Glutamatergic neuron (in vitro differentiated cells): ENCODE measurements at regions not wholly inside any gene's neighbourhood (a gene's known extent, or its start where the extent isn't known, plus 50 kb on each side); places are given as distances from the start of the nearest gene placed in this dataset.

Source experiments
- DNase-seq: peaks from one replicate; pipeline ENCODE4 v3.0.0; 2022
- H3K27ac Mint-ChIP-seq: one replicate; pipeline ENCODE4 v1.8.0; 2020; ENCODE audit warnings: mild to moderate bottlenecking, mixed read lengths, inconsistent platforms; ENCODE audit not compliant: unreplicated experiment
- H3K27me3 Mint-ChIP-seq: one replicate; pipeline ENCODE4 v1.8.0; 2020; ENCODE audit warnings: mild to moderate bottlenecking, moderate library complexity, mixed read lengths, inconsistent platforms; ENCODE audit not compliant: unreplicated experiment
- H3K36me3 Mint-ChIP-seq: one replicate; pipeline ENCODE4 v1.8.0; 2020; ENCODE audit warnings: mild to moderate bottlenecking, mixed read lengths, inconsistent platforms; ENCODE audit not compliant: unreplicated experiment
- H3K4me1 Mint-ChIP-seq: one replicate; pipeline ENCODE4 v1.8.0; 2020; ENCODE audit warnings: mild to moderate bottlenecking, low read depth, mixed read lengths, inconsistent platforms; ENCODE audit not compliant: unreplicated experiment
- H3K4me3 Mint-ChIP-seq: one replicate; pipeline ENCODE4 v1.8.0; 2020; ENCODE audit warnings: mild to moderate bottlenecking, mixed read lengths, inconsistent platforms; ENCODE audit not compliant: unreplicated experiment
- H3K9me3 Mint-ChIP-seq: one replicate; pipeline ENCODE4 v1.8.0; 2020; ENCODE audit warnings: mild to moderate bottlenecking, moderate library complexity, mixed read lengths, inconsistent platforms; ENCODE audit not compliant: unreplicated experiment
- TF ChIP-seq, protein P1 (sequence below): fragments of 200-600 bp; sonication (generic); IDR thresholded peaks from one replicate; pipeline ENCODE4 v1.5.0; 2021; ENCODE audit not compliant: partially characterized antibody, unreplicated experiment

DNA sequence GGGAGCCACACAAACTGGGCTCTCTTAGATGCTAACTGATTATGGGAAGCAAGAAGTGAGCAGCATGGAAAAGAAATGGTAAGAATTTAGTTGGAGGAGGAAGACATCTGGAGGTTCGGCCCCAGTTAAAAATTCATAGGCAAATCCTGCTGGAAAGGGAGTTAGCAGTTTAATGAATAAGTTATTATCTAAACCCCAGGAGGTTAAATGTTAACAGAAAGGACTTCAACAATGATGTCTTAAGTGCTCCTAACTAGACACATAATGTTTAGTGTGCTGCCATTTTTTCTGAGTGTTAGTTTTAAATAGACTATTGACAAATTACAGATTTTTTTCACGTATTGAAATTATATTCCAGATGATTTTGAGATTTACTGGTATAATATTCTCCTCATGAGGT, 1265.3 kb upstream of the ADGRL2 start:
- Mint-ChIP-seq H3K36me3 (no peaks in the 10 kb centered on the region), H3K4me3 (peak overlapping the region; percentile 64), H3K27ac (peak overlapping the region; percentile 65), H3K27me3 (peaks cover 4% of the 10 kb centered on the region), H3K9me3 (no peaks in the 10 kb centered on the region), H3K4me1 (peaks cover 17% of the 10 kb centered on the region)
- TF ChIP-seq, protein P1, sequence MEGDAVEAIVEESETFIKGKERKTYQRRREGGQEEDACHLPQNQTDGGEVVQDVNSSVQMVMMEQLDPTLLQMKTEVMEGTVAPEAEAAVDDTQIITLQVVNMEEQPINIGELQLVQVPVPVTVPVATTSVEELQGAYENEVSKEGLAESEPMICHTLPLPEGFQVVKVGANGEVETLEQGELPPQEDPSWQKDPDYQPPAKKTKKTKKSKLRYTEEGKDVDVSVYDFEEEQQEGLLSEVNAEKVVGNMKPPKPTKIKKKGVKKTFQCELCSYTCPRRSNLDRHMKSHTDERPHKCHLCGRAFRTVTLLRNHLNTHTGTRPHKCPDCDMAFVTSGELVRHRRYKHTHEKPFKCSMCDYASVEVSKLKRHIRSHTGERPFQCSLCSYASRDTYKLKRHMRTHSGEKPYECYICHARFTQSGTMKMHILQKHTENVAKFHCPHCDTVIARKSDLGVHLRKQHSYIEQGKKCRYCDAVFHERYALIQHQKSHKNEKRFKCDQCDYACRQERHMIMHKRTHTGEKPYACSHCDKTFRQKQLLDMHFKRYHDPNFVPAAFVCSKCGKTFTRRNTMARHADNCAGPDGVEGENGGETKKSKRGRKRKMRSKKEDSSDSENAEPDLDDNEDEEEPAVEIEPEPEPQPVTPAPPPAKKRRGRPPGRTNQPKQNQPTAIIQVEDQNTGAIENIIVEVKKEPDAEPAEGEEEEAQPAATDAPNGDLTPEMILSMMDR, result no peak
- DNase-seq, result no peak

DNA sequence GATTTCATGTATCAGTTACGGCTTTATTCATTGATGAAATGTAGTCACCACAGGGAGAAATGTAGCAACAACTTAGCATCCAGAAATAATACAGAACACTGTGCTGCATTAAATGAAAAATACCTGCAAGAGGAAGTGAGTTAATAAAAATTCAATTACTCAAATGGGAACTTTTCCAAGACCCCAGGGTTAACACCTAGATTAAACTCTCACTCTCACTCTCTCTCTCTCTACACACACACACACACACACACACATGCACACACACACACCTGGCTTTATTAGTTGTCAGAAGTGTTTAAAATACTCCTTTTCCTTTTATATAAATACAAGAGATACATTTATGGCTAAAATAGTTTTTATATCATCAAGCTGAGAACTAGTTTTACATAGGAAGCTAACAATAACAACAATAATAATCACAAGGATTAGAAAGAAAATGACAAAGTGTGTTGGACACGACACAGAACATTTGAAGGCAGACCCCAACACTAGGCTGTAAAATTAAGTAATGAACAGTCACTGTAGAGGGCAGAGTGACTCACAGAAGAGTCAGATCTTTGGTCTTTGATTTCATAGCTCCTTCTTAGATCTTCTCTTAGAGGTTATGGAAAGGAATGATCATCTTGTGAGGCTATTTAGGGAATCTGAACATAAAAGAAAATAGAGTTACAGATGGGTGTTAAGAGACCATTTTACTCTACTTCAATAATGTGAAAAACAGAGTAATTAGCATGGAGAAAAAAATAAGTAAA, 1266.0 kb upstream of the ADGRL2 start:
- TF ChIP-seq, protein P1, result no peak
- H3K27ac Mint-ChIP-seq, result no peak overlapping the region
- DNase-seq, result no peak
- H3K9me3 Mint-ChIP-seq, result no peaks in the 10 kb centered on the region
- no peaks in the 10 kb centered on the region for H3K36me3 Mint-ChIP-seq
- no peak overlapping the region for H3K4me3 Mint-ChIP-seq
- H3K27me3 Mint-ChIP-seq, result peaks cover under 1% of the 10 kb centered on the region
- H3K4me1 Mint-ChIP-seq, result peaks cover 17% of the 10 kb centered on the region

DNA sequence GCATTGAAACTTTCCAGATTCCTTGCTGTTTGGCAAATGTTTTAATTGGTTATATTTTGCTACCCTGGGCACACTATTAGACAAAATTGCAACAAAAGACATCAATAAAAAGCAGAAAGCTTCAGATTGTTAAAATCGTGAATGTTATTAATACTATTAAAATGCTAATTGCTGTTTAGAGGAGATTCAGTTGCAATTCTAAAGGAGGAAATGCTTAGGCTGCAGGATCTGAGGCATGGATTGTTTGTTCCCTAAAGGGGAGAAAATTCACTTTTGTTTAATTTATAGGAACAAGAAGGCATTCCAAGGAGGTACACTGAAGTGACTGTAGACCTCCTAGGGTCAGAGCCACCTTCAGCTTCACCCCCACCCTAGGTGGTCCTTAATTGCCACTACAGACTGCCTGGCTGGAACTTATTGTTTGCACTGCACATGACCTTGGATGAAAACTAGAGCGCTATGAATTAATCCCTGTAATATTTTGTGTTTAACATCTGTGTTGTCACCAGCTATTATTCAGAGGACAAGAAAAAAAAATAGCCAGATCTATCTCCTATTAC, 1266.9 kb upstream of the ADGRL2 start:
- no peaks in the 10 kb centered on the region for H3K36me3 Mint-ChIP-seq
- no peaks in the 10 kb centered on the region for H3K9me3 Mint-ChIP-seq
- peaks cover 17% of the 10 kb centered on the region for H3K4me1 Mint-ChIP-seq
- no peak for DNase-seq
- no peaks in the 10 kb centered on the region for H3K27me3 Mint-ChIP-seq
- TF ChIP-seq, protein P1, result no peak
- H3K4me3 Mint-ChIP-seq, result no peak overlapping the region
- H3K27ac Mint-ChIP-seq, result no peak overlapping the region

DNA sequence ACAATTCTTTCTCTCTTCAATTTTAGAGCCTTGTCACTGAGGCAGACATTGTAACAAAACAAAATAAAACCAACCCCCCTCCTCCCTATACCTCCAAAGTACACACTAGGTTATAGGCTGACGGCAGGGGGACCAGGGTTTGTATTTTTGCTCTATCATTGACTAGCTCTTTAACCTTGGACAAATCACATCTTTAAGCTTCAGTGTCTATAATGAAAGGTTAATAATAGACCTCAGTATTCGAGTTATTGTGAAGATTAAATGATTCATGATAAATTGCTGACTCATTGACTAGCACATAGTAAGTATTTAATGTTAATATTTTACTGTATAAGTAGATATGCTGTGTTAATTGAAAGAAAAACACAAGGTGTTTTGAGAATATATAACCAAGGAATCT, 1267.6 kb upstream of the ADGRL2 start:
- TF ChIP-seq, protein P1, result no peak
- Mint-ChIP-seq H3K4me1 (peaks cover 17% of the 10 kb centered on the region), H3K27me3 (no peaks in the 10 kb centered on the region), H3K36me3 (no peaks in the 10 kb centered on the region), H3K9me3 (no peaks in the 10 kb centered on the region), H3K27ac (no peak overlapping the region), H3K4me3 (no peak overlapping the region)
- DNase-seq, result no peak

DNA sequence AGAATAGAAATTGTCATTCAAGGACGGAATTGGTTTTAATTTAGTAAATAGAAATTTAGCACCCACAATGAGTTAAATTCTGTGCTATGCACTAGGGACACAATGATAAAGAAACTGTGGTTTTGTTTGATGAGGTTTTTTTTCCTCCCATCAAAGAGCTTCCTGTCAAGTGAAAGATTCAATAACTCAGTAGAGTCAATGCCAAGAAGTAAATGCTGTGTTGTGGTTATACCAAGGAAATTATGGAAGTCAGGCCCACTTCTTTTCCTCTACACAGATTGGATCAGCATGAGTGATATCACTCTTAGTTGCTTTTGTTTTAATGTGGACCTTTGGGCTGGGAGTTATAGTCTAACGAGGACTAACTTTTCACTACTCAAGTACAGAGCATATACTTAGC, 1269.6 kb upstream of the ADGRL2 start:
- Mint-ChIP-seq H3K36me3 (no peaks in the 10 kb centered on the region), H3K9me3 (no peaks in the 10 kb centered on the region), H3K4me3 (no peak overlapping the region), H3K4me1 (peaks cover 13% of the 10 kb centered on the region), H3K27ac (no peak overlapping the region), H3K27me3 (no peaks in the 10 kb centered on the region)
- TF ChIP-seq, protein P1, result no peak
- DNase-seq, result no peak
